IPS-NIHi11 (cell line): ENCODE measurements at regions not wholly inside any gene's neighbourhood (a gene's known extent, or its start where the extent isn't known, plus 50 kb on each side); places are given as distances from the start of the nearest gene placed in this dataset.

ENCODE experiments used
- DNase-seq: peaks from one replicate; pipeline ENCODE4 v3.0.0; 2012; ENCODE audit warnings: mixed read lengths, low spot score

DNA sequence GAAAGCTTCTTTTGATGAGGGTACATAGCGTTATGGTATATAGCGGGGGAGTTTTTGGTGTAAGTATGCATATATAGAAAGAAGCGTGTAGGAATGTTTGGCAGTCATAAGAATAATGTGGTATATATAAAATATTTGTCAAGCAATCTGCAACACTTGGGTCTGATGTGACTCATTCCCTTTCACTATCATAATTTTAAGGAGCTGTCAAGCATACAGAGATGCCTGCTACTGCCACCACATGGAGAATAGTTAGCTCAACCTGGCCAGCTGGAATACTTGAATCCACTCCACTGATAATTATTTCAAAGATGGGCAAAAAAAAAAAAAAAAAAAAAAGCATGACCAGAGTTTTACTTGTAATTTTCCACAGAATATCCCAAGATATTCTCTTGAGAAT is 559.8 kb upstream of the REG3G start:
- no peak for DNase-seq

DNA sequence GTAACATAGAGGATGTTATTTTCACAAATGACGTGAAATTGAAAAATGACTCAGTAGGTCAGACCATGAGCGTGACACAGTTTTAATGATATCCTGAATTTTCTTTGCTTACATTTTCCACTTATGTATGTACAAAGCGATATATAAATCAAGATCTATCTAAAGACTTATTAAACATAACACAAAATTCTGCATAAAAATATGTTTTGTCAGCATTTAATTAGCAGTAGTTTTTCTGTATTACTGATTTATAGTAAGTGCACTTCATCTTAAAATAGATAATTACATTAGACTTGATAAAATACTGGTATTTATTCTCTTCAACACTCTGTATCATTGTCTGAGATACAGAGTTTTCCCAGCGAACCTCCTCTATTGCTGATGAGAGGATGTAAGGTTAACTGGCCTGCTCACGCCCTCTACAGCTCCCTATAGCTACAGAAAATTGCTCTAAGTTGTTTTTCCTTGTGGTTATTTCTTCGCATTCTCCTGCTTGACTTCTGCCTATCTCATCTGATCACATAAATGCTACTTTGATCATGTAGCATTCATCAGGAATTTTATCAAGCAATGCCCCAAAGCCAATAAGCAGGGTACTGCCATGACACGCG is 548.8 kb upstream of the REG3G start:
- no peak for DNase-seq

DNA sequence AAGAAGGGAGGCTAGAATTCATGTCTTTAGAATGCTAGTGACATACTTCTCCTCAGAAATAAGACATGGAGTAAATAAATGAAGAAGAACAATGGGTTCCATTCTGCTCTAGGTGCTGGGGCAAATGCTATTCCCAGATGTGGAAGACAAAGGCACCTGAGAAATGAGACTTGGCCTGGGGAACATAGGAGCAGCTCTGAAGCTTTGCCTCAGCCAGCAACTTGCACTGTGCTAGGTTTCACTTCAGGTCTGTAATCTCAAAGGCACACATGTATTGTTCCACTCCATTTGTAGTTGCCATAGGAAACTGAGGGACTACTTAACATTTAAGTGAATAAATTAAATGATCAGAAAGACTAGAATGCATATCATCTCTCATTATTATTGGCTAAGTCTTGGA is 538.9 kb upstream of the REG3G start:
- no peak for DNase-seq

DNA sequence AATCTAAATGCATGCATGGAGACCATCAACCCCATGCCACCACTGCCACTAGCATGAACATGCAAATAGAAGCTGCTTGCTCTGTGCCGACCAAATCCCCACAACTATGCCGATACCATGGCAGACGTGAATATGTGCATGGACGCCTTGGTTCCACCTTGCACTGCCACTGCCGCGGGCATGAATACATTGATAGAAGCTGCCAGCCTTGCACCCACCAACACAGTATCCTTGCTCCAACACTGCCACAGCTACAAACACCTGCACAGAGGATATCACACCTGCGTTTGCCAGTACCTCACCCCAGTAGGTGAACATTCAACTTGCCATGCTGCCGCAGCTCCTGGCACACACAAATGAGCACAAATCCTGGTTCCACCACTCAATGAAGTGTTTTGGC is 527.4 kb upstream of the REG3G start:
- DNase-seq: no peak

DNA sequence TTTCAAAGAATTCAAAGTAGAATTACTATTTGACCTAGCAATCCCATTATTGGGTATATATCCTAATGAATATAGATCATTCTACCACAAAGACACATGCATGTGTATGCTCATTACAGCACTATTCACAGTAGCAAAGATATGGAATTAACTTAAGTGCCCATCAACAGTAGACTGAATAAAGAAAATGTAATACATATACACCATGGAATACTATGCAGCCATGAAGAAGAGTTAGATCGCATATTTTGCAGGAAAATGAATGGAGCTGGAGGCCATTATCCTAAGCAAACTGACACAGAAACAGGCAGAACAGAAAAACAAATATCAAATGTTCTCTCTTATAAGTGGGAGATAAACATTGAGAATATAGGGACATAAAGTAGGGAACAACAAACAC is 519.2 kb upstream of the REG3G start:
- no peak for DNase-seq

DNA sequence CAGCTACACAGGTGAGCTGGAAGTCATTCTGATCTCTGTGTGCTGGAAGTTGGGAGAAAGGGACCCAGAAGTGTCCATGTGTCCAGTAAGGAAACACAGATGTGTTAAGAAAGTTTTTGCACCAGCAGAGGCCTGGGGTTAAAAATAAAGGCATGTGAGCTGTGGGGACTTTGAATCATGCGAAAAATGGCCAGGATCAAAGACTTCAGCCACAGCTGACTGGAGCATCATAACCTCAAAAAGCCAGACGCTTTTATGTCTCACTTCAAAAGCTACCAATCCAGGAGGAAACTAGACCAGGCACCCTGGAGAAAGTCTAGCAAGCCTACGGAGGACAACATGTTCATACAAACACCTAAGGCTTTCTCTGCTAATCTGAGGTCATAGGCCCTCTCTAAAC is 503.6 kb upstream of the REG3G start:
- no peak for DNase-seq

DNA sequence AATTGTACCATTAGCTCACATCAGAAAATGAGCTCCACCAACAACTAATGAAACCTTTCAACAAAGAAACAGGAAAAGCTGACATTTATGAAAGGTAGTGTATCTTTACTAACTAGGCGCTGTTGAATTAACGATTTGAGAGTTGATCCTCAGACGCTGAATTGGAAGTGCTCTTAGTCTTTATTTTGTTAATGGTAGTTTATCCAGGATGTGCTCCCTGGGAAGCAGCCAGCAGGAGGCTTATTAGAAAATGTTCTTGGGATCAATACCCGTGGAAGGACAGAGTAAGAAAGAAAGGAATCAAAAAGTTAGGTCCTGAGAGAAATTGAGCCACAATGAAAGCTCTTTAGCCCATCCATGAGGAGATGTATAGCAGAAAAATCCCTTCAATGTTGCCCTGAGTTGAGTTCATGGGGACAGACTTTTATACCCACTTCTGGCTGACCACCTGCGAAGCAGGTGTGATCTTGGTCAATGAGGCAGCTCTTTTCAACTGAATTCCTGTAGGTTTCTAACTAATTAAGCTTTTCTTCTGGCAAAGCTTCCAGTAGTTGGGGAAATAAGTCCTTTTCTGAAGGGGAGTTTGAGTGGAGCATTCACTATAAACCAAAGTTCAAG is 492.6 kb upstream of the REG3G start:
- DNase-seq: no peak

DNA sequence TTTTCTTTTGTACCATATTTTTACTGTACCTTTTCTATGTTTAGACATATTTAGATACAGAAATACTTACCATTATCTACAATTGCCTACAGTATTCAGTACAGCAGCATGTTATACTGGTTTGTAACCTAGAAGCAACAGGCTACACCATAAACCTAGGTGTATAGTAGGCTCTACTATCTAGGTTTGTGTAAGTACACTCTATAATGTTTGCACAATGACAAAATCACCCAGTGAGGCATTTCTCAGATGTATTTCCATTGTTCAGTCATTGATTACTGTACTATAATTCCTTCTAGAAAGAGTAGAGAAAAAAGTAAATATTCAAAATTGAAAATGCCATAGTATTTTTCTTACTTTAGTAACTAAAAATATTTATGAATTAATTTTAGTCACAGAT is 490.1 kb upstream of the REG3G start:
- no peak for DNase-seq

DNA sequence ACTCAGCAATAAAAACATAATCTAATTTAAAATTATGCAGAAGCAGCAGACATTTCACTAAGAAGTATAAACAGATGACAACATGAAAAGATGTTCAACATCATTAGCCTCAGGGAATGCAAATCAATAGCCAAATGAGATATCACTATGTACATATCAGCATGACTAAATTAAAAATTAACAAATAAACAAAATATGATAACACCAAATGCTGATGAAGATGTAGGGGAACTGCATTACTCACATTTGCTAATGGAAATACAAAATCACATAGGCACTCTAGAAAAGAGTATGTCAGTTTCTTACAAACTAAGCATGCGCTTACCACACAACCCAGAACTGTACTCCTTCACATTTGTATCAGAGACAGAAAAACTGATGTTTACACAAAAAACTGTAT is 487.2 kb upstream of the REG3G start:
- DNase-seq: no peak

DNA sequence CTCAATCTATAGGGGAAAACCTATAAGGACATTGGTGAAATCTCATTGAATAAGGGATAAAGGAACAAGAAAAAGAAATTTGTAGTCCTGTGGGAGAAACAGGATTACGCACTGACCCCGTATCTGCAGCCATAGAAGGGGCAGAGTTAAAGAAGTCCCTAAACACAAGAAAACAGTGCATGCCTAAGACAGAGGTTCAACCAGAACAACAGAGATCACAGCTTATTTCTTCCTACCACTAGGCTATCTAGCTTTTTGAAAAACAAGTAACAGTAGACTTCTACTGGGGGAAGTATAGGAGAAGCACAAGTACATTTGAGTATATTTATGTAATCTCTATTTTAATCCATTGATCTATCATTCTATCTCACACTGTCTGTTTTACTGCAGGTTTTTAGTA is 485.2 kb upstream of the REG3G start:
- DNase-seq: no peak

DNA sequence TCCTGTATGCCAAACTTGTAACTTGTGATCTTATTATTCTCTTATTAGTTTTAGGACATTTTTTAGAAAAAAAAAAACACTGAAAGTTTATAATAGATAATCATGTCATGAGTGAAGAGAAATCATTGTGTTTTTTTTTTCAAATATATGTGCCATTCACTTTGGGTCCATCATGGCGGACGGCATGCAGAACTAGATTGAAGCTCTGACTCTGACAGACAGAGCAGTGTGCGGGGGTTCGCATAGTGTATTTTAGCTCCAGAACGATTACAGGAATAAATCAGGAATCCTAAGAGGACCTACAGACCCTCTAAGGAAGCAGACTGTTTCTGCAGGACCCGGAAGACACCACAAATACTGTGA is 484.4 kb upstream of the REG3G start:
- DNase-seq: no peak

DNA sequence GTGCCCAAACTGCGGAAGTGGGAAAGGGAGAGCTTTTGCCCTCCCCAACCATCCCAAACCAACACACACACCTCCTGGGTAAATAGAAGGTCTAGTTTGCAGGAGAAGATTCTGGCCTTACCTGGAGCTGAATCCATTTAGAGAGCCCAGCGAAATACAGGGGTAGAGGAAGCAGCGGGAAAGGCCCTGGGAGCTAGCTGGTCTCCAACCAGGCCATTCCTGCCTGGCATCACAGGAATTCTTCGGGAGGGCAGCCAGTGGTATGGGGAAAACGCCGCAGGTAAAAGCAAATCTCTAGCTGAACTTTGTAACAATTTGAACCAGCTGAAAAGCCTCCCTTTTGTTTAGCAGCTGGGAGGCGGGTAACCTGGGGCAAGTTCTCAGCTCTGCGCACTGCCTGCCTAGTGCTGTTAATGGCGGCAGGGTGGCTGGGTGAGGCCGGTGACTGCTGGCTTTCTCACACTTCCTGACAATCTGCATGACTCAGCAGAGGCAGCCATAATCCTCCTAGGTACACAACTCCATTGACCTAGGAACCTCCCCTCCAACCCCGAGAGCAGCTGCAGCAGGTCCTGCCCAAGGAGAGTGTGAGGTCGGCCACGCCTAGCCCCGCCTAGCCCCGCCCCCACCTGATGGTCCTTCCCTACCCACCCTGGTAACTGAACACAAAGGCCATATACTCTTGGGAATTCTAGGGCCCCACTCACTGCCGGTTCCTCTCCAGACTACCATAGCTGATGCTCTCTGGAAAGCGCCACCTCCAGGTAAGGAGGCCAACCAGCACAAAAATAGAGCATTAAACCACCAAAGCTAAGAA is 483.8 kb upstream of the REG3G start:
- no peak for DNase-seq

DNA sequence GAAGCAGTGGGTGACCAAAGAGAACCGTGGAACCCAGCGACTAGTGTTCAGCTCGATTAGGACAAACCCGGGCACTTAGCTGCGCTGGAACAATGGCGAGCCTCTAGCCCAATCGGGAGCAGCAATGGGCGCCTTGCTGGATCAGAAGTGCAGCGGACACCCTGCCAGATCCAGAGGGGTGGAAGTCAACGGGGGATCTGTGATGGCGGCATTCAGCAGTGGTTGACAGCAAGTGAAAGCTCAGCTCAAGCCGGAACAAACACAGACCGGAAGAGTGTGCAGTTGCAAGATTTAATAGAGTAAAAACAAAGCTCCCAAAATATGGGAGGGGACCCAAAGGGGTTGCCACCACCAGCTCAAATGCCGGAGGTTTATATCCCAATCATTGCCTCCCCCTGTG is 478.7 kb upstream of the REG3G start:
- no peak for DNase-seq

DNA sequence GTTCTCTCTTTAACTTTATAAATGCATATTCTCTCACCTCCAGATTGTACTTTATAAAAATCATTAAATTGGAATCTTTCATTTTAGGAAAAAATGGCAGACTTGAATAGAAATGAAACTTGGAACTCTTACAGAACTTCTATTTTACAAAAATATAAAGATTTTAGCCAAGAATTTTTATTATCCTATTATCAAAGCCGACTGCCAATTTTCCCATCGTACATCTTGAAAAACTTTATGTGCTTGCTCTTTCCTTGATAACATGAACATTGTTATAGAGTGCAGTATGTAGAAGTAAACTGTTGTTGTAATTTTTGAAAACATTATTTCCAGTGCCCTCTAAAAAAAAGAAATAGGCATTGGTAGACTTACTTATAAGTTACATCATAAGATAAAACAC is 475.7 kb upstream of the REG3G start:
- DNase-seq: no peak

DNA sequence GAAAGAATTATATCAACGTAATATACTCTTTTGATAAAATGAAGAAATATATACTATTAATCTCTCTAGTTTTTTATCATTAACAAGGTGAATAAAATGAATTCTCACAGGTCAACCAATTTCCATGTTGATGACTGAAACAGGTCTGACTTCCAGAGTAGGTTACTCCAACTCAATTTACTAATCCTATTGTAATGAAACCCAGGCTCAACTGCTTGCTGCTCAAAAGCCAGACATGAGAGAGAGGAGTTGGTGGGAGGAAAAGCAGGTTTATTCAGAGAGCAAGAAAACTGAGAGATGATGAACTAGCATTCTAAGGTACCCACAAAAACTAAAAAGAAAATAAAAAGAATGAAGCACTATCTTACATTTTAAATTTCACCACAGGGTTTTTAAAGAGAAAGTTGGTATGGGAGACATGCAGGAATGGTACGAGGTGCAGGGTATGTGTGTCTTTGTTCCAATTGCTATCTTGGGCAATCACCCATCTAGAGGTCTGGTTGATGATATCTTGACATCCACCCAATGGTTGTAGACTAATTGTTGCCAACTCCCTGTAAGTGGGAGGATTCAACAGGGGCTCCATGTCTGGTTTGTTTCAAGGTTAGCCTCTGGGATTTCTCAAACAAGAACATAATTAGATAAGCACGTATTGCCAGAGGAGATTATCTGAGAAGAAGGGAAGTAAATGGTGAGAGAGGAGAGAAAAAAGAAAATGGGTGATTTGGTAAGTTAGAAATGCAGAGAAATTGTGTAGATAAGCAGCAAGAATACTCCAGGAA is 471.4 kb upstream of the REG3G start:
- DNase-seq: no peak

DNA sequence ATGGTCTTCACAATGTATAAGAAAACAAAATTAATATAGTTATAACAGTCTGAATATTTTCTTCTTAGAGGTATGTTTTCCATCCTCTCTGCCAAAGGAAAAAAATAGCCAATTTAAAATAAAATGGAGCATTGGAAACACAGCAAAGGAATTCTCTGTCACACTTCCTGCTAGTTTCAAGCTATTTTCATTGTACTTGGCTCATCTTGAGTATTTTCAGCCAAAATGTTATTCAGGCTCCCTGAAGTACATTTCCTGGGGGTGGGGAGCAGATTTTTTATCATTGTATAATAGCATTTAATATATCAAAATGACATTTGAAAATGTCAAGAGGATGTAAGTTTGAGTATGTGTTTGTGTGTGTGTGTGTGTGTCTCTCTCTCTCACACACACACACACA is 463.6 kb upstream of the REG3G start:
- no peak for DNase-seq

DNA sequence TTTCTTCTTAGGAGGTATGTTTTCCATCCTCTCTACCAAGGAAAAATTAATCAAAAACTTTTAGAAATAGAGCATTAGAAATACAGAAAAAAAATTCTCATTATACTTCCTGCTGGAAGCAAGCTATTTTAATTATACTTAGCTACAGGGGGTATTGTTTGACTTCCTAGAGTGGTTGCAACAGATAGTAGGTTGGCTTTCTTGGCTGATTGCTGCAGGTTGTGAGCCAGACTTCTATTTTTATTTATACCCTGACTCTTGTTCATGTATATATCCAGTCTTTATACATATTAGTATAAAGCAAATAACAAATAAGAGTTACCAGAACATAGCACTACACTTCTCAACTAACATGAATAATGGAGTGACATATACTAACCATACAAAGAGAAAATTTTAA is 460.8 kb upstream of the REG3G start:
- DNase-seq: no peak

DNA sequence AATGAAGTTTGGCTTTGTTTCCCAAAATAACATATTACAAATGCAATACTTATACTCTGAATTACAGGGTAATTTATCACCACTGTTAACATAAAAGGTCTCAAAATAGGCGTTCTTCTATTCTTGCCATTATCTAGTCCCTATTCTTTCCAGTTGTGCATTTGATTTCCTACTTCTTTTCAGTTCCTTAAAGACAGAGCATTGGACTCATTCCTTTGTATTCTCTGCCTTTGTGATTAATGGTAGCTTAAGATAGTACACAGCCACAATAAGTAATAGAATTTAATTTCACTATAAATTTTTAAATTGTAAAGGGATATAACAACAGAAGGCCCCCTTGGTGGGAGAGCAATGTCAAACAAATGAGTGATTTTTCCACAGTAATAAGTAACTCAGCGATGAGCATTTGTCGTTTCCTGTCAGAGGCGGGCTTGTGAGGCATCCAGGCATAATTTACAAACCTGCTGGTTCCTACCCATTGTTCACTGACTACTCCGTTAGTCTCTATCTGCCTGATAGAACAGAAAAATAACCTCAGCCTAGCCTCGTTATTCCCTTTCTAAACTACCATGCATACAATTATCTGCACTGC is 456.6 kb upstream of the REG3G start:
- DNase-seq: no peak

DNA sequence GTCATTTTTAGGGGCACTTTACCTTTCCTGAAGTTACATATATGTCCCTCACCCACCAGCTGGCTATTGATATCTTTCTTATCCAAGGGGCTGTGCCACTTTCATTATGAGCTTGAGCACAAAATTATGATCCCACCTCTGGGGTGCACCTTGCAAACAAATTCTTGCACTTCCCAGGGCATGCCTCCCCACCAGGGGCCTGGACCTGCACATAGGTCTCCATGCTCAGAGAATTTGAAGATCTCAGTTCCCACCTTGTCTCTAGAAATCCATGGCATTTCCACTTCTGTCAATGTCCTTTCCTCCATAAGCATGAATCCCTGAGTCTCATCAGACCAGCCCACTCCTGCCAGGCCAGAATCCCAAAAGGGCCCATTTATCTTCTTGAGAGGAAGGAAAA is 449.1 kb upstream of the REG3G start:
- no peak for DNase-seq

DNA sequence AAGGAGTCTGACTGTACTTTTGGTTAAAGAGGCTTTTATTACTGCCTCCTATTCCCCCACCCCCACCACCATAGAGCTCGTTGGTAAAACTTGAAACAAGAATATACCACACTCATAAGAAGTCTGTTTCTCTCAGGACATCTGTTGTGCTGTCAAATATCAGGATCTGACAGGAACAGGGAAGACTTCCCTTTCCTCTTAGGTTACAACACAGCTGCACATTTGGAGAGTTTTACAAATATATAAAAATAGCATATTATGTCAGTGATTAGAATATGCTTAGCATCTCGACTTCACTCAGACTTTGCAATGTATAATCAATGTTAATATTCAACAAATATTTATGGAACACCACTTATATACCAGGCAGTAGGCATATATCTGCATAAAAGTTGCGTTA is 439.6 kb upstream of the REG3G start:
- DNase-seq: no peak

DNA sequence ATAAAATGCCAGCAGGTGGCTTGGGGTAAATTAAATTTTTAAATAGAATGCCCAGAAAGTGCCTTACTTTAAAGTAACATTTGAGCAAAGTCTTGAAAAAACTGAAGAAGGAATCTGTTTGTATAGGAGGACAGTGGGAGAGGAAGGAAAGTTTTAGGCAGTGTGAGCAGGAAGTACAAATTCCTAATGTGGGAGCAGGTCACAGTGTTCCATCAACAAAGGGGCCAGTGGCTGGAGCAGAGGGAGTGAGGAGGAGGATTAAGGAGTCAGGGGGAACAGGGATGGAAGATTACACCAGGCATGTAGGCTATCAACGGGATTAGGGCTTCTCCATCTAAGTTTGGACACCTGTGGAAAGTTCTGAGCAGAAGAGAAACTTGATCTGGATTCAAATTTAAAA is 439.2 kb upstream of the REG3G start:
- DNase-seq: no peak

DNA sequence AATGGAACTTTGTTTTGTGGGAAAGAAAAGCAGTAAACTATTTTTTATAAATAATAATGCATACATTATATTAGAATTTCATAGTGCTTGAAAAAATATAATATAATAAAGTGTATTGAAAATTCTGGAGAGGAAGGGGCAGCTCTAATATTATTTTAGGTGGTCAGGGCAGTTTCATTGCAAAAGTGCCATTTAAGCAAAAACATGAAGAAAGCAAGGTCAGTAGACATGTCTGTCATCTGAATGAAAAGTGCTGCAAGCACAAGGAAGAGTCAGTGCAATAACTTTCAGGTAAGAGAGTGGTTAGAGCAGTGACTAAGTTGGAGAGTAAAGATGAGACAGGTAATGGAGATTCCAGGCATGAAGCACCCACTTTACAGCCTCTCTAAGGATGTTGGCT is 435.6 kb upstream of the REG3G start:
- no peak for DNase-seq

DNA sequence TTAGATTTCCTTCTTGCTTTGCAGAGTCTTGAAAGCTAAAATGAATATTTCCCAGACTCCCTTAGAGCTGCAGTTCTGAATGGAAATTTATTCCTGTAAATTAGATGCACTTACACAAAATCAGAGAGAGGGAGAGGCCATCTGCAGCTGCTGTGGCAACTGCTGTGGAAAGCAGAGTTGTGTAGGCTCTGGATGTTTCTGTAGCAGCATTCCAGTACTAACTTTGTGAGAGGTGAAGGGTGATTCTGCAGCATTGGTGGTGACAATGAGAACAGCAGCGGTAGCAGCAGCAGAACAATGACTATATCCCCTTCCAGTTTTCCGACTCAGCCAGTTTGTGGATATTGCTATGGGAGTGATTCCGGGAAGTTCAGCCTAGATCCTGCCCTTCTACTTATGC is 433.0 kb upstream of the REG3G start:
- DNase-seq: peak; percentile 12
